ENCODE measurements at regions not wholly inside any gene's neighbourhood (a gene's known extent, or its start where the extent isn't known, plus 50 kb on each side); places are given as distances from the start of the nearest gene placed in this dataset.

- intact Hi-C loops (cut with micrococcal nuclease) = no loop called here
- no peaks in the 10 kb centered on the region for H3K79me2 ChIP-seq (ENCODE audit: insufficient read depth, low read length)
- no peaks in the 10 kb centered on the region for H3K9me3 ChIP-seq (ENCODE audit: control insufficient read depth in 1 of 2, insufficient read depth in 1 of 2, low read depth in 1 of 2, low read length in 2 of 2)
- no peaks in the 10 kb centered on the region for H3K9me2 ChIP-seq (ENCODE audit: insufficient read depth)
- H3K4me2 ChIP-seq (ENCODE audit: low read length) = no peak overlapping the region
- peaks cover 17% of the 10 kb centered on the region for H3K27me3 ChIP-seq (ENCODE audit: insufficient read depth, low read length)
- H3K27ac ChIP-seq (ENCODE audit: low read depth, low read length) = no peak overlapping the region
- no peak for TF ChIP-seq EGR1 (IDR thresholded peaks at IDR 0.05; ENCODE audit: low read depth)
- no peak for TF ChIP-seq ELF1 (IDR thresholded peaks at IDR 0.05; ENCODE audit: borderline replicate concordance, low read depth)
- TF ChIP-seq ZFX (IDR thresholded peaks at IDR 0.05) = no peak
- TF ChIP-seq CBX3 (IDR thresholded peaks at IDR 0.05; ENCODE audit: low read depth) = no peak
- TF ChIP-seq FOSL1 (IDR thresholded peaks at IDR 0.05; ENCODE audit: low read depth) = no peak
- no peak for TF ChIP-seq ZBTB33 (IDR thresholded peaks at IDR 0.05; ENCODE audit: extremely low read depth, insufficient replicate concordance, low read length)
- no peak for TF ChIP-seq POLR2AphosphoS5 (IDR thresholded peaks at IDR 0.05; ENCODE audit: low read depth, low read length)
- TF ChIP-seq, protein P1, sequence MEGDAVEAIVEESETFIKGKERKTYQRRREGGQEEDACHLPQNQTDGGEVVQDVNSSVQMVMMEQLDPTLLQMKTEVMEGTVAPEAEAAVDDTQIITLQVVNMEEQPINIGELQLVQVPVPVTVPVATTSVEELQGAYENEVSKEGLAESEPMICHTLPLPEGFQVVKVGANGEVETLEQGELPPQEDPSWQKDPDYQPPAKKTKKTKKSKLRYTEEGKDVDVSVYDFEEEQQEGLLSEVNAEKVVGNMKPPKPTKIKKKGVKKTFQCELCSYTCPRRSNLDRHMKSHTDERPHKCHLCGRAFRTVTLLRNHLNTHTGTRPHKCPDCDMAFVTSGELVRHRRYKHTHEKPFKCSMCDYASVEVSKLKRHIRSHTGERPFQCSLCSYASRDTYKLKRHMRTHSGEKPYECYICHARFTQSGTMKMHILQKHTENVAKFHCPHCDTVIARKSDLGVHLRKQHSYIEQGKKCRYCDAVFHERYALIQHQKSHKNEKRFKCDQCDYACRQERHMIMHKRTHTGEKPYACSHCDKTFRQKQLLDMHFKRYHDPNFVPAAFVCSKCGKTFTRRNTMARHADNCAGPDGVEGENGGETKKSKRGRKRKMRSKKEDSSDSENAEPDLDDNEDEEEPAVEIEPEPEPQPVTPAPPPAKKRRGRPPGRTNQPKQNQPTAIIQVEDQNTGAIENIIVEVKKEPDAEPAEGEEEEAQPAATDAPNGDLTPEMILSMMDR (IDR thresholded peaks at IDR 0.05 in 2 of 3, conservative IDR thresholded peaks at IDR 0.05 in 1 of 3; ENCODE audit: borderline replicate concordance in 1 of 3, insufficient read depth in 1 of 3, low read depth in 2 of 3, low read length in 2 of 3) = no peak
- TF ChIP-seq, protein P2, sequence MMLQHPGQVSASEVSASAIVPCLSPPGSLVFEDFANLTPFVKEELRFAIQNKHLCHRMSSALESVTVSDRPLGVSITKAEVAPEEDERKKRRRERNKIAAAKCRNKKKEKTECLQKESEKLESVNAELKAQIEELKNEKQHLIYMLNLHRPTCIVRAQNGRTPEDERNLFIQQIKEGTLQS (IDR thresholded peaks at IDR 0.05) = no peak
- no peak for TF ChIP-seq EZH2 (IDR thresholded peaks at IDR 0.05)
- TF ChIP-seq ZNF274 (IDR thresholded peaks at IDR 0.05; ENCODE audit: low read depth, low read length) = no peak
- no peak for TF ChIP-seq TCF7L2 (IDR thresholded peaks at IDR 0.05; ENCODE audit: borderline replicate concordance, extremely low read depth, insufficient read depth, insufficient read length)
- no peak for TF ChIP-seq REST (IDR thresholded peaks at IDR 0.05; ENCODE audit: low read depth)
- TF ChIP-seq RAD21 (IDR thresholded peaks at IDR 0.05; ENCODE audit: low read depth) = no peak
- TF ChIP-seq POLR2A (IDR thresholded peaks at IDR 0.05; ENCODE audit: borderline replicate concordance, extremely low read depth, insufficient read depth, insufficient read length) = no peak
- TF ChIP-seq SRF (IDR thresholded peaks at IDR 0.05; ENCODE audit: low read depth) = no peak
- TF ChIP-seq JUND (IDR thresholded peaks at IDR 0.05) = no peak
- no peaks in the 10 kb centered on the region for H3K4me1 ChIP-seq (ENCODE audit: control insufficient read depth in 1 of 2, insufficient read depth in 2 of 2, low read length in 2 of 2)
- no peak overlapping the region for H3K4me3 ChIP-seq (replicated peaks in 1 of 2; ENCODE audit: low read depth in 1 of 2, low read length in 2 of 2)
- CTCF ChIA-PET = no interaction called here
- DNase-seq (ENCODE audit: low read depth, low spot score) (no peak), ATAC-seq (no peak)
- no TSS peak for BruUV-seq (replicated peaks)
- H3K36me3 ChIP-seq (ENCODE audit: control insufficient read depth in 1 of 2, insufficient read depth in 2 of 2, low read length in 2 of 2) = no peaks in the 10 kb centered on the region
- H4K20me1 ChIP-seq (ENCODE audit: insufficient read depth) = no peaks in the 10 kb centered on the region
- no peak overlapping the region for H3K9ac ChIP-seq (ENCODE audit: low read length)
- POLR2A ChIA-PET = no interaction called here
- H2AFZ ChIP-seq (ENCODE audit: low read depth, low read length, poor library complexity, severe bottlenecking) = no peak overlapping the region
- RAD21 ChIA-PET (ENCODE audit: low non-redundant PET in 1 of 2, low total read pairs in 2 of 2, uncharacterized antibody in 2 of 2, unreplicated experiment in 2 of 2) = no interaction called here
Measured at GRCh38 chr14:22282417-22282816, 306.6 kb downstream of the DAD1 start.
